GM10266 (cell line): ENCODE measurements at regions not wholly inside any gene's neighbourhood (a gene's known extent, or its start where the extent isn't known, plus 50 kb on each side); places are given as distances from the start of the nearest gene placed in this dataset.

ENCODE experiments used
- DNase-seq: peaks from one replicate; pipeline ENCODE4 v3.0.0; 2012; ENCODE audit errors: extremely low spot score
- TF ChIP-seq, protein P1 (sequence below): IDR thresholded peaks from 2 replicates; pipeline ENCODE4 v1.5.1; 2012; ENCODE audit warnings: mild to moderate bottlenecking, low read depth; ENCODE audit not compliant: control insufficient read depth, insufficient read depth; ENCODE audit errors: missing control alignments

GRCh38 chr2:217383620-217384019 lies 523.8 kb upstream of the TNP1 start:
- TF ChIP-seq, protein P1, sequence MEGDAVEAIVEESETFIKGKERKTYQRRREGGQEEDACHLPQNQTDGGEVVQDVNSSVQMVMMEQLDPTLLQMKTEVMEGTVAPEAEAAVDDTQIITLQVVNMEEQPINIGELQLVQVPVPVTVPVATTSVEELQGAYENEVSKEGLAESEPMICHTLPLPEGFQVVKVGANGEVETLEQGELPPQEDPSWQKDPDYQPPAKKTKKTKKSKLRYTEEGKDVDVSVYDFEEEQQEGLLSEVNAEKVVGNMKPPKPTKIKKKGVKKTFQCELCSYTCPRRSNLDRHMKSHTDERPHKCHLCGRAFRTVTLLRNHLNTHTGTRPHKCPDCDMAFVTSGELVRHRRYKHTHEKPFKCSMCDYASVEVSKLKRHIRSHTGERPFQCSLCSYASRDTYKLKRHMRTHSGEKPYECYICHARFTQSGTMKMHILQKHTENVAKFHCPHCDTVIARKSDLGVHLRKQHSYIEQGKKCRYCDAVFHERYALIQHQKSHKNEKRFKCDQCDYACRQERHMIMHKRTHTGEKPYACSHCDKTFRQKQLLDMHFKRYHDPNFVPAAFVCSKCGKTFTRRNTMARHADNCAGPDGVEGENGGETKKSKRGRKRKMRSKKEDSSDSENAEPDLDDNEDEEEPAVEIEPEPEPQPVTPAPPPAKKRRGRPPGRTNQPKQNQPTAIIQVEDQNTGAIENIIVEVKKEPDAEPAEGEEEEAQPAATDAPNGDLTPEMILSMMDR, result no peak
- DNase-seq, result no peak

DNA sequence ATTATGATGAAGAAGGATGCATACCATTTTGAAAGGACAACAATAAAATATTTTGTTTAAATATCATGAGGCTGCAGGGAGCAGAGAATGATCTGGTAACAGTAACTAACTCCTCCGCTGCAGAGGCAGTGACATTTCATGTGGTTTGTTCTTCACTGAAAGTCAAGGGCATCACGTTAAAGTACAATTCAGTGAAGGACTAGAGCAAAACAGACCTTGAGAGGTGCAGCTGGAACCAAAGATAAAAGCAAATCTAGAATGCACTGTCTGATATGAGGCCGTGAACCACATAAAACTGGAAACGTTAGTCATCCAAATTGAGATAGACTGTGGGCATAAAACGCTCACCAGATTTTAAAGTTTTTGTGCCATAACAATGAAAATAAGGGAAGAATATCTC lies 522.9 kb upstream of the TNP1 start:
- TF ChIP-seq, protein P1, result no peak
- no peak for DNase-seq

GRCh38 chr2:217379807-217380206 lies 519.9 kb upstream of the TNP1 start:
- TF ChIP-seq, protein P1, result no peak
- DNase-seq, result no peak

DNA sequence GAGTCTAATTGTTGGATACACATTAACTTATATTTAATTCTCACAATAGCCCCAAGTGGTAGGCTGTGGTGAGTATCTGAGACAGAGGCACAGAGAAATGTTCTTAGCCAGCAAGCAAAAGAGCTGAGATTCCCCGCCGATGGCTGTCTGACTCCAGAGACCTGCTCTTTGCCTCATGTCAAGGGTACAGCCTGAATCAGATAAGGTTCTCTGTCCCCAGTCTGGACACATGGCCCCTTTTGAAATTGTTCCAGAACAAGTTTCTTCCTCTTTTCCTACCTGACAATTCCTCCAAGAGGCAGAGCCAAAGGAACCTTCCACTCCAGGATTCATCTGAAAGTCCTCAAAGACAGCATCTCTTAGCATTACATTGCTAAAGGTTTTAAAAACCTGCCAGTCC lies 512.9 kb upstream of the TNP1 start:
- DNase-seq, result no peak
- TF ChIP-seq, protein P1, result no peak

- DNase-seq, result no peak
- TF ChIP-seq, protein P1, result no peak
Measured at GRCh38 chr2:217371781-217372213, 511.9 kb upstream of the TNP1 start.

GRCh38 chr2:217370391-217370790 lies 510.5 kb upstream of the TNP1 start:
- no peak for DNase-seq

GRCh38 chr2:217367464-217367863 lies 507.6 kb upstream of the TNP1 start:
- DNase-seq, result no peak

More at GRCh38 chr2:217370391-217370790, 510.5 kb upstream of the TNP1 start:
- TF ChIP-seq, protein P1, result no peak

More at GRCh38 chr2:217367464-217367863, 507.6 kb upstream of the TNP1 start:
- TF ChIP-seq, protein P1, result no peak
